HTR-8/SVneo (cell line): ENCODE measurements at regions not wholly inside any gene's neighbourhood (a gene's known extent, or its start where the extent isn't known, plus 50 kb on each side); places are given as distances from the start of the nearest gene placed in this dataset.
A peak's percentile ranks its signal among the peaks of the same experiment; 100 is the strongest.
"Not testable (repeated sequence)": the region's sequence is repeated elsewhere in the genome, so short reads cannot be mapped to it uniquely, and the experiment has no call there.

Experiments
- DNase-seq: peaks from one replicate; pipeline ENCODE4 v3.0.0; 2011; ENCODE audit warnings: low spot score, mixed read lengths; ENCODE audit not compliant: insufficient read length
- FAIRE-seq: peaks from 2 replicates; lab custom pipeline; 2011; peaks lifted over from hg19 to GRCh38; lab: Jason Lieb, UNC

DNA sequence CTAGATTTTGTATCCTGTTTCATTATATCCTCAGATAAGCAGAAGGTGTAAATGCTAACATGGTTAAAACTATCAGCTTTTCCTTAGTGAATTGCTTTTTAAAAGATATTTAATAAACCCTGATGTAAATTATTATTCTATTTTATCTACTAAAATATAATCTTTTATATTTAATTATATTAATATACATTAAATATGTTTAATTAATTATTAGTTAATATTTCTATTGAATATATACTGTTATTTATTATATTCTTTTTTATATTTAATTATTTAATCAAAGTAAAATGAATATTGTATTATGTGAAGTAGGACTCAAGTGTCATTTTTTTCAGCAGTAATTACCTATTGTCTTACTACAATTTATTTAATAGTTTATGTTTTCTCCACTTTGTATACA is 179.7 kb upstream of the ADGRL4 start:
- no peak for FAIRE-seq
- DNase-seq, result no peak

DNA sequence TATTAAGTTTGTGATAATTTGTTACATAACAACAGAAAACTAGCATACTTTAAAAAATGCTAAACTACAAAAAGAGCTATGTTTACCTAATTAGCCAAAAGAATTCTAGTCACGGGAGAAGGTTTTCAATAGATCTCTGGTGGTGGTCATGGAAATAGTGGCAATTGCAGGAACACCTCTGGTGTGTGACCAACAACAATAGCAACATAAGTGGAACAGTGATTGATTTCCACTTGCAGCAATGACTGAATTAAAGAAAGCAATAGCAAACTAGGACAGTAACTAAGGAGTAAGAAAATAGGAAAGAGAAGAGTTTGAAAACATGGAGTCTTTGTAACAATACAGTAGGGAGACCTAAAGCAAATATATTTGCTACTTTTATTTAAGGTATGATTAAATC is 171.3 kb upstream of the ADGRL4 start:
- FAIRE-seq (no peak), DNase-seq (no peak)

DNA sequence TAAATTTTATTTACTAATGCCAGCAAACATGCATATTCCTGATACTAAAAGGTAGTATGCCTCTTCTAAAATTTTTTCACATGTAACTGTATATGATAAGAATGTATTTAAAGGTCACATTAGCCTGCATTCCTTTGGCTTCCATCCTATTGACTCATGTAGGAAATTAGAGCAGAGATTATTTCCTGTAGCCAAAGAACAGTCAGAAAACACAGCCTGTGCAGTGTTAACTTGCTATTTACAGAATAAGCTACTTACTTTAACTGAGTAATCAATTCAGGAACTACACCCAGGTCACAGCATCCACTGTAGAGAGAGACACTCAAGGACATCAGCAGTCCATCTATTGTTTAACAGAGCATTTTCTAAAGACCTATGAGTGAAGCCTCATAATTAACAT is 154.5 kb upstream of the ADGRL4 start:
- no peak for FAIRE-seq
- DNase-seq, result peak; percentile 1

DNA sequence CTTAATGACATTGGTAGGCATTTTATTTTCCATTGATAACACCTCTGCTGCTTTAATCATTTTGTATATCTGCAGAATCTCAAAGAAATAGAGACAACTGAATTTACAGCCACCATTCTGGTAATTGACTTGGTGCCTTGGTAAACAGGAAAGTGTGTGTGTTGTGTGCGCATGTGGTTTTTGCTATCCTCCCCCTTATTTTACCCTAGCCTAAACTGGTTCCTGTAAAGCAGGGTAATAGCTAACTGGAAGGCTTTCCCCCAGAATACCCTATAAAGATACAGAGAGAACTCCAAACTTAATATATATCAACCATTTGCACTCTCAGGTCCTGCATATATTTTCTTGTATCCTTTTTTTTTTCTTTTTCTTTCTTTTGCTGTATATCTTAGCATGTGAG is 149.5 kb upstream of the ADGRL4 start:
- no peak for FAIRE-seq
- DNase-seq, result no peak

DNA sequence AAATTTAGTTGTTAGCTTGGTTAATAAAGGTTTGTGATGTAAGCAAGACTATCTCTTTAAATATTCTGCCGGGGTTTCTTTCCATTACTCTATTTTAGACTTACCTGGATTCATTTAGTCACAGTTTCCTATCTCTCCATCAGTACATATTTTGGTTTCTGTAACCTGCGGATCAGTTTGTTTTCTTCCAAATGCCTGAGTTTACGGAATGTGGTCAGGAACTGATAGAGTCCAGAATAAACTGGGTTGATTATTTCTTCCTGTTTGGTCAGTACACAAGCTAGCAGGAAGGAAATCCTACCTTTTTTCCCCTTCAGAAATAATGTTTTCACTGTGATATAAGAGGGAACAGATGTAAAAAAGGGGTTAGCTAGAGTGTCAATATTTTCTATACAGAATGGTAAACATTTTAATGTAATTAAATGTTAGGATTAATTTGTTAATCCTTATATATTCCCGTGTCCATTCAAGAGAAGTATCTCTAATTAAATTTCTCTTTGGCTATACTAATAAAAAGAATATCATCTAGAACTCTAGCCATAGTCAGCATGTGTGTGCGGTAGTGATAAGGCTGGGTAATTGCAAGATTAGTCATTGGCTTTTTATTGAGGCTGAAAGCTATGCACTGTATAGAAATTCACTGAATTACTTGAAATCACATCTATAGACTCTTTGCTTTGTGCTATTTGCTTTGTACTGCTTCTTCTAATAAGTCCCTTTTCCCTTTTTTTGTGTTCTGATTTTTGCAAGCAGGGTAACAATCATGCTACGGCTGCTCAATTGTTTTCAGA is 144.7 kb upstream of the ADGRL4 start:
- no peak for FAIRE-seq
- no peak for DNase-seq

DNA sequence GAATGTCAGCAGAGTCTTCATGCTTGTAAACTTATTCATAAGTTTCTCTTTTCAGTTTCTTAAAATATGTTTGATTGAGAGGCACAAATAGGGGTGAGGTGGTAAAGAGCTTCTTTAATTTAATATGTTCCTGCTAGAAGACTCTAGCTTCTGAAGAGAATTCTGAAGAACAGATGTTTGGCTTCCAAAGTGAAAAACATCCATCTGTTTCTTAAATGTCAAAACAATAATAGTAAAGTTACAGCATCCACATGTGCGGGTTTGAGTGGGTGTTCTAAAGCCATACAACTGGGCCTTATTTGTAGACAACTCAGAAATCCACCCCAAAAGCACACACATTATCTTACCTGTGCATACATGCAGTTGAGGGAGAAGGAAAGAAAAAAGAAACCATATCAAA is 144.0 kb upstream of the ADGRL4 start:
- DNase-seq (no peak), FAIRE-seq (no peak)

DNA sequence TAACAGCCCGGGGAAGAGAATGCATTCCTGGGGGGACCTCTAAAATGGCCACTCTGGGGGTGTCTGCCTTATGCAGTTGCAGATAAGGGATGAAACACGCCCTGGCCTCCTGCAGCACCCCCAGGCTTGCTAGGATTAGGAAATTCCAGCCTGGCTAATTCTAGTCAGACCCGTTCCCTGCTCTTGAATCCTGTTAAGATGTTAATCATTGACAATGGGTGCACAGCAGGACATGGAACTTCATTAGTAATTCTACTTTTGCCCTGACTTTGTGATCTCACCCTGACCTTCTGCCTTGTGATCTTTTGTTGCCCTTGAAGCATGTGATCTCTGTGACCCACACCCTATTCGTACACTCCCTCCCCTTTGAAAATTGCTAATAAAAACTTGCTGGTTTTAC is 131.7 kb upstream of the ADGRL4 start:
- DNase-seq, FAIRE-seq: not testable (repeated sequence)

DNA sequence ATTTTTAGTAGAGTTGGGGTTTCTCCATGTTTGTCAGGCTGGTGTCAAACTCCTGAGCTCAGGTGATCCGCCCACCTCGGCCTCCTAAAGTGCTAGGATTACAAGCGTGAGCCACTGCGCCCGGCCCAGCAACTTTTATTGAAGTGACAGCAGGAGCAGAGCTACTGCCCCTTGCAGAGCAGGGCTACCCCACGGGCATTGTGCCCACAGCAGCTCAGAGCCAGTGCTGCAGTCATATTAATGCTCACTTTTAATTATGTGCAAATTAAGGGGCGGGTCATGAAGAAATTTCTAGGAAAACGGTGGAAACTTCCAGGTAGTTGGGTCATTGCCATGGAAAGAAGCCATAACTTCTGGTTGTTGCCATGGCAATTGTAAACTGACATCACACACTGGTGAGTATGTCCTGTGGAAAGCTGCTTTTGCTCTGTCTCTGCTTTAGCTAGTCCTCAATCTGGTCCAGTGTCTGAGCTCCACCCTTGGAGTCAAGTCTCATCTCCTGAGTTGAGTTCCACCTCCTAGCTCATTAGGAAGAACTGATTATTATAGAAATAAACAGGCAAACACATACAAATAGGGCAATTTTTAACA is 127.3 kb upstream of the ADGRL4 start:
- FAIRE-seq, result no peak
- DNase-seq, result no peak

DNA sequence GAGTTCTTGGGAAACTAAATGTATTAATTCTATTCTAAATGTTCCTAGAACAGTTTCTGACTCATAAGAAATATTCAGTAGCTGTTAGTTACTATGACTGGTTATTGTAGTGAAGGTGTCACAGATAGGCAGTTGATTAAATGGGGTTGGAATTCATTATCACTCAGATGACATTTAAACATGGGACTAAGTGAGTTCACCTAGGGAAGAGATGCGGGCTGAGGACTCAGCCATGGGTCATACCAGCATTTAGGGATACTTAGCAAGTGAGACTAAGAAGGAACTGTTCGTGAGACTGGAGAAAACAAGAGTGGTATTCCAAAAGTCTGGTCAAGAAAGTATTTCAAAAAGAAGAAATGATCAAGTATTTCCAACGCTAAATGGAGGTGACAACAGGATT is 125.1 kb upstream of the ADGRL4 start:
- DNase-seq (no peak), FAIRE-seq (no peak)

DNA sequence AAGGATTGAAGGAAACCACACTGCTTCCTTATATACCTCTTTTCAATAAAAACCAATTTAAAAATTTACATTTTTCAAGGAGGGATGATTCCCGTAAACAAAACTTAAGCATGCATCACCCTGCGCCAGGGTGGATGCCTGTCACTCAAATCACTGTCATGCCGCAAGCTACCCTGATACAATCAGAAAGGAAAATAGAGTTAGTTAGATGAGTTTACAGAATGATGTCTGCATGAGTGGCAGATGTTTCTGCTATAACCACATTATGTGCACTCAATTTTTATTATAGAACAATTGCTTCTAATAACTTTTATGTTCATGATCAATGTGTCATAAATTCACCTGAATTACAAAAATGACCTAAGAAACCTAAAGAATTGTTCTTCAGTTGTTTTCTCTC is 123.4 kb upstream of the ADGRL4 start:
- no peak for DNase-seq
- FAIRE-seq, result no peak

DNA sequence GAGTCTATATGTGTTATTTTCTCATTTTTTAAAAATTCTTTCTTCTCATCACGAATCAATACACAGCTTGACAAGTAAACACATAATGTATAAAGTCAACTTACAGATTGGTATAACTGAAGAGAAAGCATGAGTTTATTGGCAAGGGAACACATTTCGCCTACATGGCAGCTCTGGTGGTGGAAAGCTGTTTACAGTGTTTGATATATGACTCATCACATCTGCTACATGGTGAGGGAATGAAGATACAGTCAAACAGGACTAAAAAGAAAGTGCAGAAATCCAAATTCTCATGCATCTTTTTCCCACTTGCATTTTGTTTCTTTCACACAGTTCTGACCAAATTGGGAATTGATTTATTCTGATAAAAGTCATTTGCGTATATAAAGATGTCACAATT is 122.2 kb upstream of the ADGRL4 start:
- no peak for FAIRE-seq
- peak; percentile 20 for DNase-seq

DNA sequence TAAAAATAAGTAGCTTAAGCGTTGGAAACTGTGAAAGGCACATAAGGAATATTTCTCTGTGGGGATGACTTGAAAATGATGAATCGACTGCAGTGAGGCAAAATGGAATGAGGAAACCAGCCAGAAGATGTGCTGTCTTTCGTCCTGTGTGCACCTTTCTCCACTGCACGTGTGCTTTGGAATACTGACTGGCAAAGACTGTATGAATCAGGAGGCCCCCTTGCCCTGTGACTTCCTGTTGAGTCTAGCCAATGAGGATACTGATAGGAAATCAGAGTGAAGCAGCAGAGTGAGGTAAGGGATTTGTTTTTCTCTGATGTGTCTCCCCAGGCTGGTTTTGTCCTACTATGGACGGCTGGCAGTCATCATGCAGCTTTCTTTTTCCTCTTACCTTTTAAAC is 118.2 kb upstream of the ADGRL4 start:
- FAIRE-seq (no peak), DNase-seq (no peak)

DNA sequence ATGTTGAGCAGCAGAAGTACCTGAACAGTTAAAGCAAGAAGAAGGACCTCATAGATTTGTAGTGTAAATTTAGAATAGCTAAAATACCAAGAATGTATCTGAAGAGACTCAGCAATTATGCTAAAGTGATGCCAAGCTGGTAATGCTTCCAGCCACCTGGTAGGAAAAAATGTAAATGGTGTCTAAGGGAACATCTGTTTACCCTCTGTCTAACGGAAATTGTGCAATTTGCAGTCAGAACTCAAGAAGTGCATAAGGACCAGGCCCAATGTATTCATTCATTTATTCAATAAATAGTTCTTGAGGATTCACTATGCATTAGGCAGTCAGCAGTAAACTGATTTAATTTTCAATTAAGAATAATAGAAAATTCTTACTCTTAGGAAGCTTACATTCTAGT is 116.0 kb upstream of the ADGRL4 start:
- DNase-seq (no peak), FAIRE-seq (no peak)

DNA sequence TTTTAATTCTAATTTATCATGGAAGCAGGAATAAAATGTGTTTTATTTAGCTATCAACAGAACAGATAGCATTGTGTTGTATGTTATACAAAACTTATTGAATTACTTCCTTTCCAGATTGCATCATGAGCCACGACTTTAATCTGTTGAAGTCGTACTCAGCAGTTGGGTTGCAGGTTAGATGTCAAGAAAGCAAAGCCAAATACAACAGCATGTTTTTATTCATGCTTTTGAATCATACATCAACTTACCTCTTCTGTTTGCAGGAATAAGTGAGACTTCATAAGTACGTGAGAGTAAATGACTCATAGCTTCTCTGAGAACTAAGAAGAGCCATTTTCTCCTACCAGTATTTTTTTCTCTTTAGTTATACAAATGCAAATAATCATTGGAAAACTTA is 110.8 kb upstream of the ADGRL4 start:
- no peak for DNase-seq
- no peak for FAIRE-seq

DNA sequence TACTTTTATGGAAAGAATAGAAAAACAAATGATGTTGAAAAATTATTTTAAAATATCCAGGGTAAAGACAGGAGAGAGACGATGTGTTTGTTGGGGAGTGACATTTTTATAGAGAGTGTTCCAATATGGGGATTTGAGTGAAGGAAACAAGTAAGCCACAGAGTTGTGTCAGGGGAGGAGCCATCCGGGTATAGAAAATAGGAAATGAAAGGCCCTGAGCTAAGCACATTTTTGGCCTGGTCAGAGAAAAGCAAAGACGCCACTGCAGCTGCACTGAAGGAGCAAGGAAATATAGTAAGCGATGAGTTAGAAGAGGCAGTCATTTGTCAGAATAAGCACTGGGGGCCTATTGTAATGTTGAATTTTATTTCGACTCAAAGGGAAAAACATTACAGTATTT is 107.3 kb upstream of the ADGRL4 start:
- no peak for FAIRE-seq

DNA sequence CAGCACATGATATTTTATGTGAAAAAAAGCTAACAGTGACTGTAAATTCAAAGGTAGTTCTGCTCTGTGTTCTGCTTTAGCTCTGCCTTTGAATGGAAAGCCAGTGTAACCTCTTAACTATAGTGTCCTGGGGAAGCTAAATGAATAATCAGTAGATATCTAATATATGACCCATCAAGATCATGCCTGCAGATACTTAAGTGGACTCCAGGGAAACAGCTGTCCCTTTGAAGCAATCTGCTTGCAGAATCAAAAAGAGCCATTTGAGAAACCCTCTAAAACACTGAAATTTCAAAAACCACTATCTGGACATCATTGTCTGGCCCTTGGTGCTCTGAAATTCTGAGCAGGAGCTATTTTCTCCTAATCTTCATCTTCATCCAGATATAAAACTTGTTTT is 104.2 kb upstream of the ADGRL4 start:
- DNase-seq (no peak), FAIRE-seq (no peak)

More for the DNA sequence above, 107.3 kb upstream of the ADGRL4 start:
- DNase-seq, result no peak

DNA sequence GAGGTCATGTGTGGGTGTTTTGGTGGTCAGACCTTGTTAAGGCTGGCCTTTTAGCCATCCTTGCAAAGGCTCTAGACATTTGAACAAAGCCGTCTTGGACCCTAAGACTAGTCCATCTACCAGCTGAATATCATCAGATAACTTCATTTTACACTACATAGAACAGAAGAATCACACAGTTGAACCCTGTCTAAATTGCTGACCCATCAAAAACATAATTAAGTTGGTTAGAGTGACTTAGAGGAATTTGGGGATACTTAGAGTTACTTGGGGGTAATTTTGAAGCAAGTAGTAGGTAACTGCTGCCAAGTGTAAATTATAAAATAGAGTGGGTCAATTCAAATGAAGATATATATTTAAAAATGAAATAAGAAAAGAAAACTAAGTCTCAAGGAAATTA is 102.9 kb upstream of the ADGRL4 start:
- FAIRE-seq, result no peak
- no peak for DNase-seq

DNA sequence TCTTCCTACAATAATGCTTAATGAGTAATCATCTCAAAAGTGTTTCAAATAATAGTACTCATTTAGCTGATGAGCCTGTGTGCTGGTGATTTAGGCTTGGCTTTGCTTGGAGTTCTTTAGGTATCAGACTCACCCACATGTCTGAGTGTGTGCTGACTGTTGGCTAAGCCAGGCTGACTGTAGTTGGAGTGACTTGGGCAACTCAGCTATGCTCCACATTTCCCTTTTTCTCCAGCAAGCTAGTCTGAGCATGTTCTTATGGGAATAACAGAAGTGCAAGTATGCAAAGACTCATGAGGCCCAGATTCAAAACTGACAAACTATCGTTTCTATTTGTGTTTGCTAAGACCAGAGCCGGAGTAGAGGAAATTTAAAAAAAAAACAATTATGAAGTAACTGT is 99.0 kb upstream of the ADGRL4 start:
- DNase-seq (no peak), FAIRE-seq (no peak)

DNA sequence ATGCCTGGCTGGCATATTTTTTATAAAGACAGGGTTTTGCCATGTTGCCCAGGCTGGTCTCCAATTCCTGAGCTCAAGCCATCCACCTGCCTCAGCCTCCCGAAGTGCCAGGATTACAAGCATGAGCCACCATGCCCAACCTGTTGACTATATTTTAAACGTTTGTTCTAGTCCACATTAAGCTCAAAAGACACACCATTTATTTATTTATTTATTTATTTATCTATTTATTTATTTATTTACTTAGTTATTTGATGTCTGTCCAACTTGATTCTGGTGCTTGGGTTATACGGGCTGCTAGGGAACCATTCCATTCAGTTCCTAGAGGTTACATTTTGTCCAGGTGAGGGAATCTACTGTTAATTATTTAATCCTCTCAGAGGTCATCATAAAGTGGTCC is 98.1 kb upstream of the ADGRL4 start:
- FAIRE-seq (no peak), DNase-seq (no peak)

DNA sequence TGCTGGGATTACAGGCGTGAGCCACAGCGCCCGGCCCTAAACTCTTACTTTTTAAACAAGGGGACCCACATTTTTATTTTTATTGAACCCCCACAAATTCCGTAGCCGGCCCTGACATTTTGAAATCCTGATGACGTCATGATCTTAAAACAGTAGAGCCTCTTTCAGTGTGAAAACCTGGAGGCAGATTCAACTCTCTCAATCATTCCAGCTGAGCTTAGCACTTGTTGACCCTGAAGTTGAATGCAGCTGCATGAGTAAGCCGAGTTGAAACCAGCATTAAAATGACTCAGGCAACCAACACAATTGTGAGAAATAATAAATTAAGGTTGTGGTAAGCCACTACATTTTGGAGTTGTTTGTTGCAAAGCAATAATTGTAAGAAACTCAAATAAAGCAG is 93.9 kb upstream of the ADGRL4 start:
- FAIRE-seq (no peak), DNase-seq (peak; percentile 10)

DNA sequence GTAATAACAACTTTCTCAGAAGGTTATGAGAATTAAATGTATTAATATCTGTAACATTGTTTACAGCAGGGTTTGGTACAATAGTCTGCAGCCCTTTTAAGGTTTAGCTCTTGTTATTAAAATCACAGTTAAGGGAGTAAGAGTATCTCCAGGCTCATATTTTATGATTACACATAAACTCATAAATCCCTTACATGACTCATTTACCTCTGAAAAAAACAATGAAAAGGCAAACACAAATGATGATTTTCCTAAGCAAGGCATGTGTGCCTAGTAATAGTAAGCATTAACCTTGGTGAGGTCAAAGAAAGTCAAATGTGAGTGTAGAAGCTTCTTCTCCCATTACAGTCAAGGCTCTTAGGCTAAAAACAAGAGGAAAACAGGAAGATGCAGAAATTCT is 84.5 kb upstream of the ADGRL4 start:
- FAIRE-seq (no peak), DNase-seq (no peak)

DNA sequence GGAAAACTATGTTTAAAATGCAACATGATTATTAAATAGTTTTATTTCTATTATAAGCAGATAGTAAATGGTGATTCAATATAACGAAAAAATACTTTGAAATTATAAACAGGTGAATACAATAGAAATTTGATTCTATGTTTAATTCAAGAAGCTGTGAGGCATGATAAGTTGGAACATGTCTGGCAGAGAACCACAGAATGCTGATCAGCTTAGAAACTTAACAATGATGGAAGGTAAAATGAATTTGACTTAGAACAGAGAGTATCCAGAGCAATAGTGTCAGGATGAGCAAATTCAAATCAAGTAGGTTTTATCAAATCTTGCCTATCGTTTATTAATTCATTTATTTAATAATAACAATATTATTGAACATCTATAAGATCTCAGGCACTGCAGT is 83.4 kb upstream of the ADGRL4 start:
- DNase-seq, result no peak
- no peak for FAIRE-seq
